ENCODE measurements at regions not wholly inside any gene's neighbourhood (a gene's known extent, or its start where the extent isn't known, plus 50 kb on each side); places are given as distances from the start of the nearest gene placed in this dataset.
A peak's percentile ranks its signal among the peaks of the same experiment; 100 is the strongest.

DNA sequence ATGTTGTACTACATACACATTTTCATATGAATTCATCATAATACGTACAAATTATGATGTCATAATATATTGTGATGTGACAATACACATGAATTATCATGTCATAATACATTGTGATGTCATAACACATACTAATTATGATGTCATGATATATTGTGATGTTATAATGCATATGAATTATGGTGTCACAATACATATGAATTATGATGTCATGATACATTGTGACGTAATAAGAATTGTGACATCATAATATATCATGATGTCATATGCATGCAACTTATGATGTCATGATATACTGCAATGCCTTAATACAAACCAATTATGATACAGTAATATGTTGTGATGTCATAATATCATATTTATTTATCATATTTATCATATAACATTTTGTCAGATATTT, 2074.3 kb downstream of the TP53TG3F start (continued):
- TF ChIP-seq, protein P1, sequence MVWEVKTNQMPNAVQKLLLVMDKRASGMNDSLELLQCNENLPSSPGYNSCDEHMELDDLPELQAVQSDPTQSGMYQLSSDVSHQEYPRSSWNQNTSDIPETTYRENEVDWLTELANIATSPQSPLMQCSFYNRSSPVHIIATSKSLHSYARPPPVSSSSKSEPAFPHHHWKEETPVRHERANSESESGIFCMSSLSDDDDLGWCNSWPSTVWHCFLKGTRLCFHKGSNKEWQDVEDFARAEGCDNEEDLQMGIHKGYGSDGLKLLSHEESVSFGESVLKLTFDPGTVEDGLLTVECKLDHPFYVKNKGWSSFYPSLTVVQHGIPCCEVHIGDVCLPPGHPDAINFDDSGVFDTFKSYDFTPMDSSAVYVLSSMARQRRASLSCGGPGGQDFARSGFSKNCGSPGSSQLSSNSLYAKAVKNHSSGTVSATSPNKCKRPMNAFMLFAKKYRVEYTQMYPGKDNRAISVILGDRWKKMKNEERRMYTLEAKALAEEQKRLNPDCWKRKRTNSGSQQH (CRISPR knock-in tag; IDR thresholded peaks at IDR 0.05): no peak
- TF ChIP-seq JUN (IDR thresholded peaks at IDR 0.05; ENCODE audit: borderline replicate concordance, low read depth, low read length) (no peak), JUN (CRISPR knock-in tag; IDR thresholded peaks at IDR 0.05; ENCODE audit: borderline replicate concordance) (no peak), BACH1 (tag; IDR thresholded peaks at IDR 0.05) (no peak), RBM39 (optimal IDR thresholded peaks at IDR 0.05; ENCODE audit: low read depth, low read length) (no peak), ZNF830 (CRISPR knock-in tag; IDR thresholded peaks at IDR 0.05) (no peak), PCBP1 (IDR thresholded peaks at IDR 0.05; ENCODE audit: low read depth, low read length, poor library complexity, severe bottlenecking) (no peak), TARDBP (IDR thresholded peaks at IDR 0.05) (0 out of 2 replicates have a peak, but pooled peaks have one; percentile 42), JUNB (CRISPR knock-in tag; conservative IDR thresholded peaks at IDR 0.05) (peak; percentile 86), CEBPG (CRISPR knock-in tag; IDR thresholded peaks at IDR 0.05) (no peak), CEBPG (tag; conservative IDR thresholded peaks at IDR 0.05 in 1 of 2, IDR thresholded peaks at IDR 0.05 in 1 of 2) (peak; percentile 76 to 85), CEBPB (tag; IDR thresholded peaks at IDR 0.05) (peak; percentile 94), STAT5A (IDR thresholded peaks at IDR 0.05; ENCODE audit: borderline replicate concordance, low read length) (no peak), NFRKB (IDR thresholded peaks at IDR 0.05; ENCODE audit: low read depth) (no peak), ZBED1 (IDR thresholded peaks at IDR 0.05) (no peak), CREB1 (IDR thresholded peaks at IDR 0.05) (peak; percentile 86), CREB1 (CRISPR knock-in tag; IDR thresholded peaks at IDR 0.05) (peak; percentile 94), SMAD3 (CRISPR knock-in tag; conservative IDR thresholded peaks at IDR 0.05) (no peak), SIN3A (IDR thresholded peaks at IDR 0.05; ENCODE audit: borderline replicate concordance in 2 of 2, control insufficient read depth in 1 of 2, low read depth in 2 of 2, low read length in 2 of 2) (no peak), FOXK2 (conservative IDR thresholded peaks at IDR 0.05 in 1 of 2, IDR thresholded peaks at IDR 0.05 in 1 of 2; ENCODE audit: low read depth in 2 of 2) (no peak), ZNF696 (CRISPR knock-in tag; conservative IDR thresholded peaks at IDR 0.05) (no peak), CHD1 (IDR thresholded peaks at IDR 0.05; ENCODE audit: low read length) (no peak), ZNF143 (CRISPR knock-in tag; IDR thresholded peaks at IDR 0.05) (no peak)
- TF ChIP-seq, protein P2, sequence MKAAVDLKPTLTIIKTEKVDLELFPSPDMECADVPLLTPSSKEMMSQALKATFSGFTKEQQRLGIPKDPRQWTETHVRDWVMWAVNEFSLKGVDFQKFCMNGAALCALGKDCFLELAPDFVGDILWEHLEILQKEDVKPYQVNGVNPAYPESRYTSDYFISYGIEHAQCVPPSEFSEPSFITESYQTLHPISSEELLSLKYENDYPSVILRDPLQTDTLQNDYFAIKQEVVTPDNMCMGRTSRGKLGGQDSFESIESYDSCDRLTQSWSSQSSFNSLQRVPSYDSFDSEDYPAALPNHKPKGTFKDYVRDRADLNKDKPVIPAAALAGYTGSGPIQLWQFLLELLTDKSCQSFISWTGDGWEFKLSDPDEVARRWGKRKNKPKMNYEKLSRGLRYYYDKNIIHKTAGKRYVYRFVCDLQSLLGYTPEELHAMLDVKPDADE (conservative IDR thresholded peaks at IDR 0.05; ENCODE audit: control insufficient read depth, low read depth, low read length): no peak
- TF ChIP-seq, protein P3, sequence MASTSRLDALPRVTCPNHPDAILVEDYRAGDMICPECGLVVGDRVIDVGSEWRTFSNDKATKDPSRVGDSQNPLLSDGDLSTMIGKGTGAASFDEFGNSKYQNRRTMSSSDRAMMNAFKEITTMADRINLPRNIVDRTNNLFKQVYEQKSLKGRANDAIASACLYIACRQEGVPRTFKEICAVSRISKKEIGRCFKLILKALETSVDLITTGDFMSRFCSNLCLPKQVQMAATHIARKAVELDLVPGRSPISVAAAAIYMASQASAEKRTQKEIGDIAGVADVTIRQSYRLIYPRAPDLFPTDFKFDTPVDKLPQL (IDR thresholded peaks at IDR 0.05; ENCODE audit: extremely low read depth, insufficient read length): no peak
- TF ChIP-seq, protein P4, sequence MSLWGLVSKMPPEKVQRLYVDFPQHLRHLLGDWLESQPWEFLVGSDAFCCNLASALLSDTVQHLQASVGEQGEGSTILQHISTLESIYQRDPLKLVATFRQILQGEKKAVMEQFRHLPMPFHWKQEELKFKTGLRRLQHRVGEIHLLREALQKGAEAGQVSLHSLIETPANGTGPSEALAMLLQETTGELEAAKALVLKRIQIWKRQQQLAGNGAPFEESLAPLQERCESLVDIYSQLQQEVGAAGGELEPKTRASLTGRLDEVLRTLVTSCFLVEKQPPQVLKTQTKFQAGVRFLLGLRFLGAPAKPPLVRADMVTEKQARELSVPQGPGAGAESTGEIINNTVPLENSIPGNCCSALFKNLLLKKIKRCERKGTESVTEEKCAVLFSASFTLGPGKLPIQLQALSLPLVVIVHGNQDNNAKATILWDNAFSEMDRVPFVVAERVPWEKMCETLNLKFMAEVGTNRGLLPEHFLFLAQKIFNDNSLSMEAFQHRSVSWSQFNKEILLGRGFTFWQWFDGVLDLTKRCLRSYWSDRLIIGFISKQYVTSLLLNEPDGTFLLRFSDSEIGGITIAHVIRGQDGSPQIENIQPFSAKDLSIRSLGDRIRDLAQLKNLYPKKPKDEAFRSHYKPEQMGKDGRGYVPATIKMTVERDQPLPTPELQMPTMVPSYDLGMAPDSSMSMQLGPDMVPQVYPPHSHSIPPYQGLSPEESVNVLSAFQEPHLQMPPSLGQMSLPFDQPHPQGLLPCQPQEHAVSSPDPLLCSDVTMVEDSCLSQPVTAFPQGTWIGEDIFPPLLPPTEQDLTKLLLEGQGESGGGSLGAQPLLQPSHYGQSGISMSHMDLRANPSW (CRISPR knock-in tag; IDR thresholded peaks at IDR 0.05): no peak

All from K562 (cell line).